HPDE6-E6E7 (cell line): ENCODE measurements at regions not wholly inside any gene's neighbourhood (a gene's known extent, or its start where the extent isn't known, plus 50 kb on each side); places are given as distances from the start of the nearest gene placed in this dataset.
"Not testable (repeated sequence)": the region's sequence is repeated elsewhere in the genome, so short reads cannot be mapped to it uniquely, and the experiment has no call there.

ENCODE experiments used
- DNase-seq: peaks from one replicate; pipeline ENCODE4 v3.0.0; 2011; ENCODE audit warnings: missing footprints; ENCODE audit errors: extremely low spot score

DNA sequence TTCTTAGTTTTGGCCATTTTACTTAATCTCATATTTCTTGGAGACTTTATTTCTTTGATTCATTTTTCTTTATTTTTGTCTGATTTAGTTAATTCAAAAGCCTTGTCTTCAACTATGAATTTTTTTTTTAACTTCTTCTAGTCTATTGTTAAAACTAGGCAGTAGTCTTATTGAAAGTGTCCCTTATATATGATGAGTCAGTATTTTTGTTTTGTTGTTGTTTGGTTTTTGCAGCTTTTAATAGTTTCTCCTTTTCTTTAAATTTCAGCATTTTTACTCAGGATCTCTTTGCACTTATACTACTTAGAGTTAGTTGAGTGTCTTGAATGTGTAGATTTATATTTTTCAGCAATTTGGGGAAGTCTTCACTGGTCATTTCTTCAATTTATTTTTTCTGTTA, 758.5 kb upstream of the CDH8 start:
- no peak for DNase-seq

GRCh38 chr16:62780081-62780480, 743.8 kb upstream of the CDH8 start:
- DNase-seq = not testable (repeated sequence)

DNA sequence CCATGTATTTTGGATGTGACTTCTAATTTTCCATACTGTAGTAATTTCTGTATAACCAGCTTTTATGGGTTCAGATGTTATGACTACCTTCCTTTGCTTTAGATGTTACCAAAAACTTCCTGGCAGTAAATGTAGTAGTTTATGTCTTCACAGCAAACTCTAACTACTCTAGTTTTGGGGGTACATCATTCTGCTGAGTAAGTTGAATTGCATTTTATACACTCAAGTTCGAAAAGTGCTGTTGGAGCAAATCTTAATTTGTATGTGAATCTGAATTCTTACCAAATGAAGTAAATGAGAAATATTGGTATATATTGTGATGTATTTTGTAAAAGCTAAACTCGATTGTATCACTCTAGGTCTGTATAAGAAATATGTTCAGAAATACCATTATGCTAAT, 728.3 kb upstream of the CDH8 start:
- no peak for DNase-seq

- DNase-seq = no peak
Measured at GRCh38 chr16:62760398-62760797, 724.2 kb upstream of the CDH8 start.

- no peak for DNase-seq
Measured at GRCh38 chr16:62755938-62756337, 719.7 kb upstream of the CDH8 start.

DNA sequence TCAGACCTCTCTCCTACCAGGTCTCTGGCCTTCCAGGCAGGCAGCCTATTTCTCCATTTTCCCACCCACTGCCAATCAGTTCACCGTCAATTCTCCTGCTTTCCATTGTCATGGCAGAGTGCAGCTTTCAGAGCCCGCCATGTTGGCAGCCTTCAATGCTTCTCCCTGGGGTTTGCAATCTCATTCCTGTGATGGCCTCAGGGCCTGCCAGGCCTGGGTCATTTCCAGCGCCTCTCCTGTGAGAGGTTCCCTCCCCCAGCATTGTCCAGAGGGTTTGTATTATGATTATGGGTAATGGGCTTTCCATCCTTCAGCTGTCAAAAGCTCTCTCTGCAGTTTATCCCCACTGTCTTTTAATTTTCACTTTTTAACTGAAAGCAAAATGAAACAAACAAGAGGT, 716.6 kb upstream of the CDH8 start:
- DNase-seq = no peak

DNA sequence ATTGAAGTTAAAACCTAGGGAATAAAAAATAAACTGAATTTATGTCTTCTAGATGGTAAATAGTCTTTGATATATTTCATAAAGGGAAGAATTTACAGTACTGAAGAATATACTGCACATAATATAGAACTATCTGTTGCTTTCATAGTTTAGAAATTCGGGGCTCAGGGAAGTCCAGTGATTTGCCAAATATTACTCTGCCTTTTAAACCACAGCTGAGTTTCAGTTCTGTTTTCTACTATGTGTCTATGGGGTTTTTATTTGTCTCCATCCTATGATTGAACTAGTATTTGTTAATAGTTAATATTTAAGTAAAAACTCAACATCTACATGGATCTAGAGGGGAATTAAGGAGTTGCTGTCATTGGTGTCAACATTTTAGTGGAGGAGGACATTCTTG, 715.0 kb upstream of the CDH8 start:
- DNase-seq = no peak

DNA sequence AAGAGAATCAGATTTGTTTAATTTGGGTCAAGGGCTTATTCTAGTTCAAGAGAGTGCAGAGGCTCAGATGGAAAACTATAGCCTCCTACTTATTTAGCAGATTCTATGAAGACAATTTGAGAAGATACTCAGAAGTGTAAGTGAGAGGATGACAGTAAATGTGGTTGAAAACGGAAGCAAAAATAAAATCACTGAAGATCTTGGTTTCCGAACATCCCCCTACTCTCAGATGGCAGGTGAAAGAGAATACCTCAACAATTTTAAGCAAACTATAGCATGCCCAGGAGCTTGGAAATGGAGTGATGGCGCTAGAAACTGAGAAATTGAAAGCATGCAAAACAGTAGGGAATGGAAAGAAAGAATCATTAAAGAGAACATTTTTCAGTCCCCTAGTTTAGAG, 705.5 kb upstream of the CDH8 start:
- DNase-seq = no peak

- DNase-seq = no peak
Measured at GRCh38 chr16:62738666-62739460, 702.6 kb upstream of the CDH8 start.

DNA sequence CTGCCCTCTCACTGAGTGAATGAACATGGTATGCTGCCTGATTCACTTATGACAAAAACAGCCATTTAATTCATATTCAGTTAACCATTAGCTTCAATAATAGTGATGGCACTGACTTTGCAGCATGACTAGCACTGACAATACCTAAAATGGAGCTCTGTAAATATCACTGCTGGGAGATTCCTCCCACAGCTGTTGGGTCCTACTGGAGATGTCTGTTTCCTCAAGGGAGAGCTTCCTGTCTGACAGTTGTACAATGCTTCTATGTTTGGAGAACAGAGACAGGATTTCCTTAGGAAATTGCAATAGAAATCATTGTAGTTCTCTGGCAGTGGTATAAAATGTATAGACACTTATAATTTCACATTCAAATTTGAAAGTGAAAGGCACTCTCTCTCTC, 695.9 kb upstream of the CDH8 start:
- DNase-seq = no peak

GRCh38 chr16:62724670-62725269, 688.5 kb upstream of the CDH8 start:
- DNase-seq = not testable (repeated sequence)

DNA sequence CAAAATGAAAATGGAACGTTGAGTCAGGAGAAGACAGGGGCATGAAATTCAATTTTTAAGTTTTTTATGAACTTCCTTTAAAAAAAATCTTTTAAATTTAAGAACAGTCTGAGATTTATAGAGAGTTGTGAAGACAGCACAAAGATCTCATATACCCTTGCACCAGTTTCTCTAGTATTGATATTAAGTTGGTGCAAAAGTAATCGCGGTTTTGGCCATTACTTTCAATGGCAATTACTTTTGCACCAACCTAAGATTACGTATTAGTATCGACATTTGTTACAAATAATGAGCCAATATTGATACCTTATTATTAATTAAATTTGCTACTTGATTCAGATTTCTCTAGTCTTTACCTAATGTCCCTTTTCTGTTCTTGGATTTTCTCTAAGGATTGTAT, 684.4 kb upstream of the CDH8 start:
- no peak for DNase-seq

GRCh38 chr16:62717026-62717425, 680.8 kb upstream of the CDH8 start:
- DNase-seq = no peak

DNA sequence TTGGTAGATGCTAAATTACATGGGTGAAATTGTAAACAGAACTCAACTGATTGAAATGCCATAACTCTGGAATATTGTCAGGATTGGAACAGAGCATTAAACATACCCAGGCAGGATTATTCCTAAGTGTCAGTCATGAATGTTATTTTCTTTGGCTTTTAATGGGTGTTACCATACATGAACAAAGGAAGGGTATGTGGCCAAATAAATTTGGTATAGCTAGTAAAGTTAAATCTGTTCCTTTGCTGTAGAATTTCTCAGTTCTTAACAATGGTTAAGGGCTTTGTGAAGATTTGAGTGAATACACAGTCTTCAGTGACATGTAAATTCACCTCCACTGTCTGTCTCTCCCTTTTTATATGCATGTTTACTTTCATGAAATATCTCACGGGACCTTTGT, 679.5 kb upstream of the CDH8 start:
- no peak for DNase-seq

DNA sequence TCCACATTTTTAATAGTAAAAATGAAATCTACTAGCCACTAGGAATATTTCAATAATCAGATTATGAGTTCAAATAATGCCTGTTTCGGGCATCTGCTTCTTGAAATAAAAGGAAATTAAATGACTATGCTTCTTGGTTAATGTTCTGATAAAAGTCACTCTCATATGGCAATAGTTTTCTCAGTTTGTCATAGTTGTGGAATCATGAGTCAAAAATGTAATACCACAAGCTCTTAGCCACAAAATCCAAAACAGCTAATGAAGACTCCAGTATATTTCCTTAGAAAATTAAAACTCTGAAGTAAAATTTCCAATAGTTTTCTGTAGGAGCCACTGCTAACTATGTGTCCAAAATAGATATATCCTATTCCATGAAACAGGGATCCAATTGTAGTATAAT, 676.3 kb upstream of the CDH8 start:
- no peak for DNase-seq

DNA sequence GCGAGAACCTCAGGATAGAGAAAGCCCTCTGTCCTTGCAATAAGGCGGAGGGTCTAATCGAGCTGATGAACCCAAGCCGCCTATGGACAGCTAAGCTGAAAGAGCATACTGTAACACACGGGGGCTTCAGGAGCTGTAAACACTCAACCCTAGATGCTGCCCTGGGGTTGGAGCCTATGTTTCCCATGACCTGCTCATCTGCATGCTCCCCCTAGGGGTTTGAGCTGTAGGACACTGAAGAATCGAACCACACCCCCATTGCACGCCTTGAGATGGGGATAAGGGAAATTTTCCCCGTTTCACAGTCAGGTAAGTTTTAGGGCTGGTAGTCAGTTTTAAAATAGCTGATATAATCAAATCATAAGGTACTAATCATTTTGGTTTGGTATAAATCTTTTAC, 675.6 kb upstream of the CDH8 start:
- no peak for DNase-seq

- DNase-seq = no peak
Measured at GRCh38 chr16:62709794-62710193, 673.6 kb upstream of the CDH8 start.

DNA sequence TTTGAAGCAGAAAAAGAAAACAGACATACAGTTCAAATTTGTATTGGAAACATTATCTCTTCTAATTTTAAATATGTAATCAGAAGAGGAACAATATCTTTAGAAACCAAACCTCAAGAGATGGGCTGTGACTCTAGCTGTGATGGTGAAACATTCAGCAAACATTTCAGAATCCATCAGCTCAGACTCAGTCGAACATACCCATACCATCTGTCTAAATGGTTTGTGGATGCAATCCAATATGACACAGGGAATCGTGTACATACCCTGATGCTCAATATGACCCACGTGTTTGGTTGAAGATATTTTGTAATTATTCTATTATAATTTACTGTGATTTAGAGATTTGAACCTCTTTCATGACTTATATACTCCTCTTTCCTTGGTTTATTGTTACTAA, 665.2 kb upstream of the CDH8 start:
- DNase-seq = no peak

DNA sequence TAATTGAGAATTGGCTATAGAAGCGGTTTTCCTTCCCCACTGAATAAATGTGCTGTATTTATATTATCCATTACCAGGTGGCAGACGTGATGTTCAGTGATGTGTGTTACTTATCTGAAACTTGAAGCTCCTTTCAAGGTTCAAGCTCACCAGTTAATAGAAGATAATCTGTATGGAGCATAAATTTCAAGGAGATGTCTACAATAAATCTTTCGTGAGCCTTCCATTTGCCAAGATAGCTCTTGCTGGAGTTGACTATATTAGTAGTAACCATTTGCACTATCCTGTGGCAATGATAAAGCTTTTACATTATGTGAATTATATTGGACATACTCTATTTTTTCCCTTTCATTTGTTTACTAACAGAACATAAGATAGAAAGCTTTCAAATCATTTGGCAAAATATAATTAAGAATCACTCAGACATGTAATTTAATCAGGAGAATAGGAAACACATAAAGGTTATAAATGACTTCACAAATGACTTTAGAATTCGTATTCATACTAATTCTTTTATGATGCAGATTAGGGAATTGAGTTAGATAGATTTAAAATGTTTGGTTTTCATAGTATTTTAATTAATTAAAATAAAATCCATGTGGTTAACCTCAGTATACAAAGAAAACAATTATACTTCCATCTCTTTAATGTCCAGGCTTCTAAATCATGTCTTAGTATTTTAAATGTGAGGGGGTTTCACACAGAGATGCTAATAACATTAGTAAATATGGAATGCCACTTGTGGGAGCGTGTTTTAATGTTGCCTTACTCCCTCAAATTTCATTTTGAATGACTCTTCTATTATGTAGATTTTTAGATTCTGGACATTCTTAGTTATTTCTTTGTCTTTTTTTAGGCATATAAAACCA, 664.4 kb upstream of the CDH8 start:
- no peak for DNase-seq

DNA sequence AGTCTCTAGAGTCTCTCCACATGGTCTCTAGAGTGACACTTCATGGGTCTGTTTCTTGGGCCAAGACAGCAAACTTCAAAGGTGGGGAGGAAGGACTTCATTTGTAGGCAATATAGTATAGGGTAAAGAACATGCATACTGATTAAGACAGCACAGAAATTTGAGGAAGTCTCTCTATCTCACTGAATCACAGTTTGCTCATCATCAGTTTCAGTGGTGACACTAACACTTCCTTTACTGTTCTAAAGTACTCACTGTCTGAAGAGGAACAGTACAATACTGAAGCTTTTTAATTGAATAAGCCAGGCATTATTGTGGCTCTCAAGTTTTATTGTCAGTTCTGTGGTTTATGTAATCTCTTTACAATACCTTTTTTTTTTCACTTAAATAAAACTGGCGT, 656.4 kb upstream of the CDH8 start:
- no peak for DNase-seq

DNA sequence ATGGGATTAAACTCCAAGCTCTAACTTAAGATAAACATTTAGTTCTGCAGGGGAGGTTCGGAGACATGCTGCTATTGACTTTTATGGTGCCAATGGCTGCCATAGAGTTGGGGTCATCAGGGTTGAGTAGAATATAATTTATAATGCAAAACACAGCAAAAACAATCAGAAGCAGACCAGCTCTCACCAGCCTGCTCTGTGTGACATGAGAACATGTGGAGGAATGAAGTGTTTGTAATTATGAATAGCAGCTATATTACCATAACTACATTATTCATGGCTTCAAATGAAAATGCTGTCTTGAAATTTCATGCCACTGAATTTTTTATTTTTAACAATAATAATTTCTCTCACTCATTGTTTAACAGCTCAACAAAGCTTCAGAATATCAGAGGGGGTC, 645.6 kb upstream of the CDH8 start:
- no peak for DNase-seq

GRCh38 chr16:62678796-62679195, 642.6 kb upstream of the CDH8 start:
- no peak for DNase-seq

DNA sequence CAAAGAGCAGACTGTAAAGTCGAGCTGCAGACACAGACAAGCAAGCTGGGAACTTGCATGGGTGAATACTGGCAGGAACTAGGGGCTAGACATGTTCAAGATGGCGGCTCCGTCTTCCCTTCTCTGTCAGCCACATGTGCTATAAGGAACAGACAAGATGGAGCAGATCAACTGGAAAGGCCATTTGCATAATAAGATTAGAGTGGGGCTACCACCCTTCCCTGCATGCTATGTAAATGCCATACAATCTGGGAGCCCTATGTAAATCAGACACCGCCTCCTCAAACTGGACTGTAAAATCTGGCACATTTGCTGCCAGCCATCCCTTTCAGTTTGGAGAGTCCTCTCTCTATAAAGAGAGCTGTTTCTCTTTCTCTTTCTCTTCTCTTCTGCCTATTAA, 640.1 kb upstream of the CDH8 start:
- no peak for DNase-seq
